Neural cell (in vitro differentiated cells): ENCODE measurements at regions not wholly inside any gene's neighbourhood (a gene's known extent, or its start where the extent isn't known, plus 50 kb on each side); places are given as distances from the start of the nearest gene placed in this dataset.

Experiments used
- H2AFZ ChIP-seq: fragments of 200-600, 300-800 bp; sonication (generic), shearing (Covaris generic); 2 replicates; pipeline ENCODE4 v1.6.0; 2014; ENCODE audit warnings: low read depth, mild to moderate bottlenecking, antibody characterized with exemption, low read length, moderate library complexity
- H3F3A ChIP-seq: fragments of 200-600 bp; shearing (Covaris generic); 2 replicates; pipeline ENCODE4 v1.6.1; 2016; ENCODE audit warnings: mild to moderate bottlenecking, moderate library complexity, mixed read lengths, antibody characterized with exemption, low read length; ENCODE audit not compliant: insufficient read depth, poor library complexity, severe bottlenecking
- H3K27ac ChIP-seq: fragments of 200-600, 300-800 bp; sonication (generic), shearing (Covaris generic); 2 replicates; pipeline ENCODE4 v1.5.1; 2014; ENCODE audit warnings: mild to moderate bottlenecking, low read length, moderate library complexity
- H3K27me3 ChIP-seq: fragments of 300-800, 200-600 bp; sonication (generic), shearing (Covaris generic); 2 replicates; pipeline ENCODE4 v1.6.0; 2014; ENCODE audit warnings: mild to moderate bottlenecking, low read depth, low read length, moderate library complexity; ENCODE audit not compliant: insufficient read depth
- H3K36me3 ChIP-seq: fragments of 300-800, 200-600 bp; sonication (generic), shearing (Covaris generic); 2 replicates; pipeline ENCODE4 v1.5.1; 2014; ENCODE audit warnings: mild to moderate bottlenecking, antibody characterized with exemption, low read length, moderate library complexity; ENCODE audit not compliant: insufficient read depth
- H3K4me2 ChIP-seq: fragments of 300-800, 200-600 bp; sonication (generic), shearing (Covaris generic); 2 replicates; pipeline ENCODE4 v1.6.0; 2014; ENCODE audit warnings: mild to moderate bottlenecking, low read length
- H3K4me3 ChIP-seq: fragments of 300-800, 200-600 bp; sonication (generic), shearing (Covaris generic); 2 replicates; pipeline ENCODE4 v1.5.1; 2014; ENCODE audit warnings: mild to moderate bottlenecking, low read length, moderate library complexity
- H3K79me2 ChIP-seq: fragments of 200-600 bp; shearing (Covaris generic); replicated peaks from 2 replicates; pipeline ENCODE4 v1.6.0; 2014; ENCODE audit warnings: mild to moderate bottlenecking, low read length, moderate library complexity; ENCODE audit not compliant: insufficient read depth
- H3K9ac ChIP-seq: fragments of 300-800, 200-600 bp; sonication (generic), shearing (Covaris generic); 2 replicates; pipeline ENCODE4 v1.6.1; 2016; ENCODE audit warnings: mild to moderate bottlenecking, low read length, mixed read lengths
- H3K9me2 ChIP-seq: fragments of 200-600 bp; shearing (Covaris generic); 2 replicates; pipeline ENCODE4 v1.6.1; 2016; ENCODE audit warnings: mild to moderate bottlenecking, low read length, mixed read lengths; ENCODE audit not compliant: insufficient read depth
- H3K9me3 ChIP-seq: fragments of 200-600, 300-800 bp; sonication (generic), shearing (Covaris generic); 2 replicates; pipeline ENCODE4 v1.6.1; 2016; ENCODE audit warnings: mild to moderate bottlenecking, mixed run types, low read length, moderate library complexity, mixed read lengths
- H4K20me1 ChIP-seq: fragments of 200-600 bp; shearing (Covaris generic); 2 replicates; pipeline ENCODE4 v1.6.1; 2016; ENCODE audit warnings: mild to moderate bottlenecking, mixed run types; ENCODE audit not compliant: insufficient read depth
- CTCF ChIP-seq: fragments of 450-650 bp; IDR thresholded peaks from 2 replicates; pipeline ENCODE4 v1.5.1; 2014; ENCODE audit warnings: antibody characterized with exemption, mild to moderate bottlenecking, moderate library complexity; ENCODE audit not compliant: poor library complexity, severe bottlenecking
- EP300 ChIP-seq: fragments of 450-650 bp; conservative IDR thresholded peaks from 2 replicates; pipeline ENCODE4 v1.6.1; 2014; ENCODE audit warnings: antibody characterized with exemption, mild to moderate bottlenecking, moderate library complexity; ENCODE audit not compliant: poor library complexity, severe bottlenecking
- EZH2 ChIP-seq: fragments of 200-600, 300-800 bp; shearing (Covaris generic), sonication (generic); IDR thresholded peaks from 2 replicates; pipeline ENCODE4 v1.6.1; 2014; ENCODE audit warnings: antibody characterized with exemption, low read length, borderline replicate concordance, mild to moderate bottlenecking; ENCODE audit not compliant: insufficient read depth, poor library complexity, severe bottlenecking
- MXI1 ChIP-seq: fragments of 450-650 bp; conservative IDR thresholded peaks from 2 replicates; pipeline ENCODE4 v1.6.1; 2014; ENCODE audit warnings: antibody characterized with exemption, mild to moderate bottlenecking; ENCODE audit not compliant: poor library complexity, severe bottlenecking
- POLR2AphosphoS5 ChIP-seq: IDR thresholded peaks from 2 replicates; pipeline ENCODE4 v1.6.1; 2012
- RAD21 ChIP-seq: fragments of 450-650 bp; conservative IDR thresholded peaks from 2 replicates; pipeline ENCODE4 v1.6.1; 2014; ENCODE audit warnings: antibody characterized with exemption, mild to moderate bottlenecking, moderate library complexity
- SMC3 ChIP-seq: fragments of 450-650 bp; conservative IDR thresholded peaks from 2 replicates; pipeline ENCODE4 v1.6.1; 2014; ENCODE audit warnings: antibody characterized with exemption, mild to moderate bottlenecking, moderate library complexity; ENCODE audit not compliant: poor library complexity
- TAF1 ChIP-seq: IDR thresholded peaks from 2 replicates; pipeline ENCODE4 v1.6.1; 2012; ENCODE audit warnings: low read depth
- TF ChIP-seq, protein P1 (sequence below): IDR thresholded peaks from 2 replicates; pipeline ENCODE4 v1.6.1; 2012; ENCODE audit warnings: borderline replicate concordance

DNA sequence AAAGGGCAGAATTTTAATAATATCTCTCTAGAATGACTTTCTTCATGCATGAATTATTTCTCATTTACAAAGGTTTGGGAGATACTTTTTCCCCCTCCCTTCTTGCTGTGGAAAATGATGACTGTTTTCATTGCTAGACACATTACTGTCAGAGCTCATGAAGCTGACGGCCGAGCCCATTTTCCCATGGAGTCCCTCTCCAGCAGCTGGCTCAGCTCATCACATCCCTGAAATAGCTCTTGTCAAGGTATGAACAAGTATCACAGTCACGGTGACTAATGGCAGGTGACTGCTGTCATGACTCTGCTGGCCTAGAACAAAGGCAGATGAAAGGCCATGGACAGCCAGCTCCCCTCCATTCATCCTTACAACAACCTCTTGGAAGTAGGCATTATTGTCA, 208.1 kb downstream of the ABCC12 start:
- Histone ChIP-seq H2AFZ (no peak overlapping the region), H3K36me3 (no peaks in the 10 kb centered on the region), H3K9me3 (no peaks in the 10 kb centered on the region), H3K4me3 (peak overlapping the region; percentile 4), H4K20me1 (no peaks in the 10 kb centered on the region), H3K9me2 (no peaks in the 10 kb centered on the region), H3K4me2 (peak overlapping the region; percentile 56), H3K9ac (peak overlapping the region; percentile 17), H3K27me3 (no peaks in the 10 kb centered on the region), H3K79me2 (no peaks in the 10 kb centered on the region), H3F3A (no peaks in the 10 kb centered on the region), H3K27ac (peak overlapping the region; percentile 68)
- TF ChIP-seq MXI1 (no peak), POLR2AphosphoS5 (peak; percentile 88), CTCF (no peak), EP300 (peak; percentile 97), TAF1 (no peak), SMC3 (no peak), RAD21 (peak; percentile 34), EZH2 (no peak)
- TF ChIP-seq, protein P1, sequence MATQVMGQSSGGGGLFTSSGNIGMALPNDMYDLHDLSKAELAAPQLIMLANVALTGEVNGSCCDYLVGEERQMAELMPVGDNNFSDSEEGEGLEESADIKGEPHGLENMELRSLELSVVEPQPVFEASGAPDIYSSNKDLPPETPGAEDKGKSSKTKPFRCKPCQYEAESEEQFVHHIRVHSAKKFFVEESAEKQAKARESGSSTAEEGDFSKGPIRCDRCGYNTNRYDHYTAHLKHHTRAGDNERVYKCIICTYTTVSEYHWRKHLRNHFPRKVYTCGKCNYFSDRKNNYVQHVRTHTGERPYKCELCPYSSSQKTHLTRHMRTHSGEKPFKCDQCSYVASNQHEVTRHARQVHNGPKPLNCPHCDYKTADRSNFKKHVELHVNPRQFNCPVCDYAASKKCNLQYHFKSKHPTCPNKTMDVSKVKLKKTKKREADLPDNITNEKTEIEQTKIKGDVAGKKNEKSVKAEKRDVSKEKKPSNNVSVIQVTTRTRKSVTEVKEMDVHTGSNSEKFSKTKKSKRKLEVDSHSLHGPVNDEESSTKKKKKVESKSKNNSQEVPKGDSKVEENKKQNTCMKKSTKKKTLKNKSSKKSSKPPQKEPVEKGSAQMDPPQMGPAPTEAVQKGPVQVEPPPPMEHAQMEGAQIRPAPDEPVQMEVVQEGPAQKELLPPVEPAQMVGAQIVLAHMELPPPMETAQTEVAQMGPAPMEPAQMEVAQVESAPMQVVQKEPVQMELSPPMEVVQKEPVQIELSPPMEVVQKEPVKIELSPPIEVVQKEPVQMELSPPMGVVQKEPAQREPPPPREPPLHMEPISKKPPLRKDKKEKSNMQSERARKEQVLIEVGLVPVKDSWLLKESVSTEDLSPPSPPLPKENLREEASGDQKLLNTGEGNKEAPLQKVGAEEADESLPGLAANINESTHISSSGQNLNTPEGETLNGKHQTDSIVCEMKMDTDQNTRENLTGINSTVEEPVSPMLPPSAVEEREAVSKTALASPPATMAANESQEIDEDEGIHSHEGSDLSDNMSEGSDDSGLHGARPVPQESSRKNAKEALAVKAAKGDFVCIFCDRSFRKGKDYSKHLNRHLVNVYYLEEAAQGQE, result peak; percentile 56

GRCh38 chr16:47946092-47946491, 209.7 kb downstream of the ABCC12 start:
- Histone ChIP-seq H3K4me2 (peak overlapping the region; percentile 4), H4K20me1 (no peaks in the 10 kb centered on the region), H3F3A (no peaks in the 10 kb centered on the region), H2AFZ (no peak overlapping the region), H3K27ac (no peak overlapping the region), H3K36me3 (no peaks in the 10 kb centered on the region), H3K79me2 (no peaks in the 10 kb centered on the region), H3K4me3 (peak overlapping the region; percentile 17), H3K9ac (no peak overlapping the region), H3K27me3 (no peaks in the 10 kb centered on the region), H3K9me3 (no peaks in the 10 kb centered on the region), H3K9me2 (no peaks in the 10 kb centered on the region)
- no peak for TF ChIP-seq CTCF
- peak; percentile 34 for TF ChIP-seq EP300
- no peak for TF ChIP-seq SMC3
- TF ChIP-seq, protein P1, result no peak
- no peak for TF ChIP-seq MXI1
- TF ChIP-seq POLR2AphosphoS5, result peak; percentile 60
- no peak for TF ChIP-seq EZH2
- TF ChIP-seq RAD21, result no peak
- no peak for TF ChIP-seq TAF1
